Fibroblast of pulmonary artery (primary cell): ENCODE measurements at regions not wholly inside any gene's neighbourhood (a gene's known extent, or its start where the extent isn't known, plus 50 kb on each side); places are given as distances from the start of the nearest gene placed in this dataset.

Experiments
- DNase-seq: peaks from one replicate; pipeline ENCODE4 v3.0.0-alpha.2; 2010; ENCODE audit warnings: low read depth
- H3K4me3 ChIP-seq: replicated peaks from 2 replicates; pipeline ENCODE4 v1.5.1; 2011; ENCODE audit warnings: low read depth, mild to moderate bottlenecking, control low read depth, low read length, moderate library complexity
- TF ChIP-seq, protein P1 (sequence below): IDR thresholded peaks from 2 replicates; pipeline ENCODE4 v1.5.1; 2011; ENCODE audit warnings: mild to moderate bottlenecking, control low read depth, low read length, inconsistent platforms; ENCODE audit errors: missing control alignments

- H3K4me3 ChIP-seq = no peak overlapping the region
- no peak for DNase-seq
- TF ChIP-seq, protein P1, sequence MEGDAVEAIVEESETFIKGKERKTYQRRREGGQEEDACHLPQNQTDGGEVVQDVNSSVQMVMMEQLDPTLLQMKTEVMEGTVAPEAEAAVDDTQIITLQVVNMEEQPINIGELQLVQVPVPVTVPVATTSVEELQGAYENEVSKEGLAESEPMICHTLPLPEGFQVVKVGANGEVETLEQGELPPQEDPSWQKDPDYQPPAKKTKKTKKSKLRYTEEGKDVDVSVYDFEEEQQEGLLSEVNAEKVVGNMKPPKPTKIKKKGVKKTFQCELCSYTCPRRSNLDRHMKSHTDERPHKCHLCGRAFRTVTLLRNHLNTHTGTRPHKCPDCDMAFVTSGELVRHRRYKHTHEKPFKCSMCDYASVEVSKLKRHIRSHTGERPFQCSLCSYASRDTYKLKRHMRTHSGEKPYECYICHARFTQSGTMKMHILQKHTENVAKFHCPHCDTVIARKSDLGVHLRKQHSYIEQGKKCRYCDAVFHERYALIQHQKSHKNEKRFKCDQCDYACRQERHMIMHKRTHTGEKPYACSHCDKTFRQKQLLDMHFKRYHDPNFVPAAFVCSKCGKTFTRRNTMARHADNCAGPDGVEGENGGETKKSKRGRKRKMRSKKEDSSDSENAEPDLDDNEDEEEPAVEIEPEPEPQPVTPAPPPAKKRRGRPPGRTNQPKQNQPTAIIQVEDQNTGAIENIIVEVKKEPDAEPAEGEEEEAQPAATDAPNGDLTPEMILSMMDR = no peak
Measured at GRCh38 chr12:24749171-24749570, 199.7 kb downstream of the BCAT1 start.

DNA sequence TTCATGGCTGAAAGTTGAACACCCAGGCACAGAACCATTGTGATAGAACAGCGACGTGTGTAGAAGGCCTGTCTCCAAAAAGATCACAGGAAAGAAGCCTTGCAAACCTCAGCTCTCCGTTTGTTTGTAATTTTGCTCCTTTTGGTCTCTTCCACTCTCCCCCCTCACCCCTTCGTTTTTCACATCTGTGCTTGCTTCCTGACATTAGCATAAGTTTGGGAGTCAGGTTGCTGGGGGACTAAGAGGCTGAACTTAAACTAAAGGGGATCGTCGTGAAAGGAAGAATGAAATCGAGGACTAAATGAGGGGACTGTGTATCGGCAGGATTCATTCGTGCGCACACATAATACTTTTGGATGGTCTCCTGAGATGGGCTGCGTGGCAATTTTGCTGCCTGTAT is 200.6 kb downstream of the BCAT1 start:
- DNase-seq = no peak
- no peak overlapping the region for H3K4me3 ChIP-seq

DNA sequence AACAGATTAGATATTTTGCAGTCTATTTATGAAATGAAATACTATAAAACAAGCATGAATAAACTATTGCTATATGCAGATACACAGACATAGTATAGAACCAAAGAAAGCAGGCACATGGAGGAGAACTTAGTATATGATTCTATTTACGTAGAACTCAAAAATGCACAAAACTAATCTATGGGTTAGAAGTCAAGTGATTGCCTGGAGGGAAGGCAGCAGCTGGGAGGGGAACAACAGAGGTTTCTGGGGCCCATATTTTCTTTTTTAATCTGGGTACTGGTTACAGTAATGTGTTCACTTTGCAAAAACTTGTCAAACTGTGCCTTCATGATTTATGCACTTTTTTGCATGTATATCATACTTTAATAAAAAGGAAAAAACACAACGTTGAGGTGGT is 202.0 kb downstream of the BCAT1 start:
- TF ChIP-seq, protein P1 = no peak
- H3K4me3 ChIP-seq = no peak overlapping the region
- DNase-seq = no peak

More for the DNA sequence above, 200.6 kb downstream of the BCAT1 start:
- TF ChIP-seq, protein P1 = no peak

DNA sequence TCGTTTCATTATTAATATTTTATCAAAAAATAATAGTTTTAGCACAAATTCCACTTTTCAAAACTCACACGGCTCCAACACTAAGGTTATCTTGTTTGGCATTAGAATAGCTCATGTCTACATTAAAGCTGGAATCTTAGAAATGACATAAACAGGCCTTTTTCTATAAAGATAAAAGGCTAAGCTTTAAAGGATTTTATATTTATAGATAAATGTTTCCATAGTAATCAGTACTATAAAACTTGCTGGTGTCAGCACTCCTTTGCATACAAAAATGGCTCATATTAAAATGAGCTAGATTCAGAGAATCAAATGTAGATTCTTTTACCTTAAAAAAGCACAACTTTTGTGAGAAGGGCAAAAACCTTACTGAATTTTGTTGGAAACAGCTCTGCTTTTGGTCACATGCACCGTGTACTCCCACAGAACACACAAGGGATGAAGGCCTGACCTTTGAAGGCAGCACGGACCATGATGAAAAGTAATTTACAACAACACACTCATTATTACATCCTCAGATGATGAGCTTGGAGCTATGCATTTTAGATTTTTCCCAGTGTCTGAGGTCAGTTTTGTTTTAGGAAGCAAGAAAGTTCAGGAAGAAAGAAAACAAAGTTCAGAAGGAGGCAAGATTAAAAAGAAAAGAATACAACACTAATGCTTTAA is 202.8 kb downstream of the BCAT1 start:
- no peak for DNase-seq
- TF ChIP-seq, protein P1 = no peak

DNA sequence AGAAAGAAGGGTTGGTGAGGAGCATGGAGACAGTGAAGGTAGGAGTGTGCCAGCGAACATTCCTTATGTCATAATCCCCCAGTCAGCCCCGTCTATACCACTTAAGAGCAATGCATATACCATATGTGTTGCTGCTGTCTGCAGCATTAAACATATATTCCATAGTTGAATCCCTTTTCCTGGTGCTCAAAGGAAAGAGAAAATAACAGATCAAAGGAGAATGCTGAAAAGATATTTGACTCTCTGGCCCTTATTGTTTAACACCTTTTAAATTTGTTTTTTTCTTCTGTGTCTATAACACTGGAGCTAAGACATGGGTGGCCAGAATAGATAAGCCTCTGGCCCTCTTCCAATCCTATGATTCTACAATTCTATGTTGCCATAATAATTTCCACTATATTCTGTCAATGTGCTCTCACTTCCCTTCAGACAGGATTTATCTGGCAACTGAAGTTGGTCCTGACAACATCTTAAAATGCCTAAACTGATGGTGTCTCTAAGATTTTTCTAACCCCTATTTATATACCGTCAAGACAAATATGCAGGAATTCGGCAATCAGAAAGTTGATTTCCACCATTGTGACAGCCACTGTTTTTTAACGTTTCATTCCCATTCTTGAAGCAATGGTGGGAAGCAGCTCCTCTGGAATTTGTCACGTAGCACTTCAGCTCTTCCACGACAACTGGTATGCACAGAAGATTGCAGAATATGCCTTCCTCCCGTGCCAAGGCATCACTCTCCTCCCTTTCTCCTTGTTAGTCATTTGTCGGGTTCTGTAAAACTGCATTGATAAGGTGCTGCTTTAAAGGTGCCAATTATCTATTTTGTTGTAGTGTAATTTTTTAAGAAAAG is 204.7 kb downstream of the BCAT1 start:
- H3K4me3 ChIP-seq = no peak overlapping the region
- peak; percentile 34 for DNase-seq
- TF ChIP-seq, protein P1 = no peak

More for the DNA sequence above, 202.8 kb downstream of the BCAT1 start:
- H3K4me3 ChIP-seq = no peak overlapping the region

GRCh38 chr12:24742378-24742777 is 206.5 kb downstream of the BCAT1 start:
- TF ChIP-seq, protein P1 = no peak
- DNase-seq = no peak
- no peak overlapping the region for H3K4me3 ChIP-seq
